Osteocyte (in vitro differentiated cells): ENCODE measurements at regions not wholly inside any gene's neighbourhood (a gene's known extent, or its start where the extent isn't known, plus 50 kb on each side); places are given as distances from the start of the nearest gene placed in this dataset.
"Not testable (repeated sequence)": the region's sequence is repeated elsewhere in the genome, so short reads cannot be mapped to it uniquely, and the experiment has no call there.

Source experiments
- DNase-seq: peaks from one replicate; pipeline ENCODE4 v3.0.0; 2021; ENCODE audit warnings: mixed read lengths; ENCODE audit not compliant: unreplicated experiment; ENCODE audit errors: extremely low spot score
- H3K27ac Mint-ChIP-seq: one replicate; pipeline ENCODE4 v1.8.0; 2021; ENCODE audit warnings: mild to moderate bottlenecking, mixed read lengths; ENCODE audit not compliant: unreplicated experiment
- H3K27me3 Mint-ChIP-seq: one replicate; pipeline ENCODE4 v1.8.0; 2021; ENCODE audit warnings: mixed read lengths; ENCODE audit not compliant: unreplicated experiment
- H3K36me3 Mint-ChIP-seq: one replicate; pipeline ENCODE4 v1.8.0; 2021; ENCODE audit warnings: mixed read lengths; ENCODE audit not compliant: unreplicated experiment
- H3K4me1 Mint-ChIP-seq: one replicate; pipeline ENCODE4 v1.8.0; 2021; ENCODE audit warnings: mixed read lengths; ENCODE audit not compliant: unreplicated experiment
- H3K4me3 Mint-ChIP-seq: one replicate; pipeline ENCODE4 v1.8.0; 2021; ENCODE audit warnings: mild to moderate bottlenecking, moderate library complexity, mixed read lengths; ENCODE audit not compliant: unreplicated experiment
- H3K9me3 Mint-ChIP-seq: one replicate; pipeline ENCODE4 v1.8.0; 2021; ENCODE audit warnings: mixed read lengths; ENCODE audit not compliant: unreplicated experiment
- CTCF ChIP-seq: fragments of 200-600 bp; sonication (generic); IDR thresholded peaks from 2 replicates; pipeline ENCODE4 v1.5.0; 2021; ENCODE audit warnings: antibody characterized with exemption, mild to moderate bottlenecking, moderate library complexity

GRCh38 chr9:29176786-29177185 is 1603.5 kb upstream of the C9orf72 start:
- DNase-seq, result no peak
- H3K9me3 Mint-ChIP-seq, result no peaks in the 10 kb centered on the region
- no peak overlapping the region for H3K27ac Mint-ChIP-seq
- H3K36me3 Mint-ChIP-seq, result no peaks in the 10 kb centered on the region
- no peak for TF ChIP-seq CTCF
- H3K4me1 Mint-ChIP-seq, result no peaks in the 10 kb centered on the region
- no peak overlapping the region for H3K4me3 Mint-ChIP-seq
- H3K27me3 Mint-ChIP-seq, result no peaks in the 10 kb centered on the region

- no peaks in the 10 kb centered on the region for H3K27me3 Mint-ChIP-seq
- no peak for DNase-seq
- no peak for TF ChIP-seq CTCF
- H3K4me3 Mint-ChIP-seq, result no peak overlapping the region
- no peaks in the 10 kb centered on the region for H3K4me1 Mint-ChIP-seq
- H3K27ac Mint-ChIP-seq, result no peak overlapping the region
- H3K36me3 Mint-ChIP-seq, result no peaks in the 10 kb centered on the region
- no peaks in the 10 kb centered on the region for H3K9me3 Mint-ChIP-seq
Measured at GRCh38 chr9:29183971-29184370, 1610.7 kb upstream of the C9orf72 start.

GRCh38 chr9:29188771-29189170 is 1615.5 kb upstream of the C9orf72 start:
- not testable (repeated sequence) for H3K4me3 Mint-ChIP-seq, H3K27ac Mint-ChIP-seq, H3K4me1 Mint-ChIP-seq, H3K36me3 Mint-ChIP-seq, H3K27me3 Mint-ChIP-seq, H3K9me3 Mint-ChIP-seq, DNase-seq

- H3K27ac Mint-ChIP-seq, H3K27me3 Mint-ChIP-seq, H3K4me1 Mint-ChIP-seq: not testable (repeated sequence)
Measured at GRCh38 chr9:29189221-29189620, 1615.9 kb upstream of the C9orf72 start.

GRCh38 chr9:29198861-29199260 is 1625.6 kb upstream of the C9orf72 start:
- no peak overlapping the region for H3K27ac Mint-ChIP-seq
- no peak overlapping the region for H3K4me3 Mint-ChIP-seq
- H3K4me1 Mint-ChIP-seq, result no peaks in the 10 kb centered on the region
- TF ChIP-seq CTCF, result no peak
- H3K9me3 Mint-ChIP-seq, result no peaks in the 10 kb centered on the region
- no peaks in the 10 kb centered on the region for H3K36me3 Mint-ChIP-seq
- H3K27me3 Mint-ChIP-seq, result no peaks in the 10 kb centered on the region
- no peak for DNase-seq

More at GRCh38 chr9:29189221-29189620, 1615.9 kb upstream of the C9orf72 start:
- not testable (repeated sequence) for H3K4me3 Mint-ChIP-seq, H3K9me3 Mint-ChIP-seq, H3K36me3 Mint-ChIP-seq, DNase-seq

- H3K27me3 Mint-ChIP-seq, result no peaks in the 10 kb centered on the region
- no peak for TF ChIP-seq CTCF
- no peak for DNase-seq
- no peak overlapping the region for H3K27ac Mint-ChIP-seq
- H3K4me1 Mint-ChIP-seq, result no peaks in the 10 kb centered on the region
- H3K9me3 Mint-ChIP-seq, result no peaks in the 10 kb centered on the region
- no peak overlapping the region for H3K4me3 Mint-ChIP-seq
- no peaks in the 10 kb centered on the region for H3K36me3 Mint-ChIP-seq
Measured at GRCh38 chr9:29199975-29200374, 1626.7 kb upstream of the C9orf72 start.
